HPDE6-E6E7 (cell line): ENCODE measurements at regions not wholly inside any gene's neighbourhood (a gene's known extent, or its start where the extent isn't known, plus 50 kb on each side); places are given as distances from the start of the nearest gene placed in this dataset.
A peak's percentile ranks its signal among the peaks of the same experiment; 100 is the strongest.

Source experiments
- DNase-seq: peaks from one replicate; pipeline ENCODE4 v3.0.0; 2011; ENCODE audit warnings: missing footprints; ENCODE audit errors: extremely low spot score

DNA sequence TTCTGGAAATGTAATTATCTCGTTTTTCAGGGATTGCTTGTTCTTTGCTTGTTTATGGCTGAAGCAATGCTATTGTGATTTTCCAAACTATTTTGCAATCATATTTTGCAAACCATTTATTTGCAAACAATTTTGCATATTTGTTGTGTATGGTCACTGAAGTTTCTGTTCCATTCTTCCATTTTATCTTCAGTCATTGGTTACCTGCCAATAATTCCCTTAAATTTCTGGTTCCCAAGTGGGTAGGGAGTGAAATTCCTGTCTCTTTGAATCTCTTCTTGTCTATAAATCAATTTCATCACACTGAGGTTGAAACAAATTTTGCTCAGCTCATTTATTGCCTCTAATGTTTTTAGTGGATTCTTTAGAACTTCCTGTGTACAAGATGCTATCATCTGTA is 401.7 kb upstream of the VWC2 start:
- DNase-seq, result no peak

DNA sequence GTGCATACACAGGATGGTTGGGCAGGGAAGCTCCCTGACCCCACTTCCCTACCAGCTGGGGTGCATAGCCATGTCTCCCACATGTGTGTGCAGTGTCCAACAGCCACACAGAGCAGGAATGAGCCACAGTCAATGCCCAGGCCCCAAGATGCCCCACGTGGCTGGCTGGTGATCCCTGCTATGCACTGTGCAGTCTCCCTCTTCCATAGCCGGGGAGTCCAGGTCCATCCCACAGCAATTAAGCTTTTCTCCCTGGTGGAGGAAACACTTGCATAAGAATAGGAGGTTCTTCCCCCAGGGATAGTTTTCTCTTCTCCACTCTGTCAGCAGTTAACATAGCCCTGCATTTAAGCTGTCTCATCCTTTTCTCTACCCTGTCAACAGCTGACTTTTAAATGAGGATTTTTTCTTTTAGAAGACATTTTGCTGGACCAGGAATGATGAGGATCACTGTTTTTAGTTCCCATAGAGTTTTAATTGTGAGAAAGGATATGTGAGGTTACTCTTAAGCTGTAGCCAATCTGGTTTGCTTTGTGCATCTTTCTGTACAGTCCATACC is 396.5 kb upstream of the VWC2 start:
- DNase-seq, result no peak

DNA sequence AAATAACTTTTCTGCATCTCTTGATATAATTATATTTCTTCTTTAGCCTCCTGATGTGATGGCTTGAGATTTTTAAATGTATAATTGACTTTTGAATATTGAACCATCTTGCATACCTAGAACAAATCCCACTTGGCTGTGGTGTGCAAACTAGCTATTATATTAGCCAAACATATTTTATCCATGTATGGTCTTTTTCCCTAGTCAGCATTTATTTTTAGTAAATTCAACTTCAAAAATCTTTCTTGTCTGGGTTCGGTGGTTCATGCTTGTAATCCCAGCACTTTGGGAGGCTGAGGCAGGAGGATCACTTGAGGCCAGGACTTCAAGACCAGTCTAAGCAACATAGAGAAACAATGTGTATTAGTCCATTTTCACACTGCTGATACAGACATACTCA is 386.6 kb upstream of the VWC2 start:
- no peak for DNase-seq

DNA sequence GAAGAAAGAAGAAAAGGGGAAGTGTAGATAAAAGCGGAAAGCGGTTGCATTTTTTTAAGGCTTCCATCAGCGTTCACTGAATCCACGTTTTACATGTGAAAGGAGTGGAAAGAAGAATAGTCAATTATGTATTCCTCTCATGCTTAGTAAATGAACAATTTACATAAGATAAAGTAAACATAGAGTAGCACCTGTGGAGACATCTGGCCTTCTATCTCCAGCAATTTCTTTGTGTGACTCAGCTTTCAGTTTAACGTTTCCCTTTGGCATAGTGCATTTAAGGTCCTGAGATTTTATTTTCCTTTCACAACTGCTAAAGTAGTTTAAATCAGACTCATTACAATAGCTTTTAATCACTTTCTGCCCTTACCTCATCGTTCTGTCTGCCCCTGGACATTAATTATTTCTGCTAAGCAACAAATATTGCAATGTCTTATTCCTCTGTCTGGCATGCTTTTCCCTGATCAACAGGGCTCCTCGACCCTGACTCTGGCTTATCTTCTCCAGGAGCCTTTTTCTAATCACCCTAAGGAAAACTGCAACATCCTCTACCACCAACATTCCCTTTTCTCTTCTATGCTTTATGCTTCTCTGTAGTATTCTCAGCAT is 383.5 kb upstream of the VWC2 start:
- no peak for DNase-seq

GRCh38 chr7:49396229-49396628 is 377.2 kb upstream of the VWC2 start:
- DNase-seq, result peak; percentile 40

DNA sequence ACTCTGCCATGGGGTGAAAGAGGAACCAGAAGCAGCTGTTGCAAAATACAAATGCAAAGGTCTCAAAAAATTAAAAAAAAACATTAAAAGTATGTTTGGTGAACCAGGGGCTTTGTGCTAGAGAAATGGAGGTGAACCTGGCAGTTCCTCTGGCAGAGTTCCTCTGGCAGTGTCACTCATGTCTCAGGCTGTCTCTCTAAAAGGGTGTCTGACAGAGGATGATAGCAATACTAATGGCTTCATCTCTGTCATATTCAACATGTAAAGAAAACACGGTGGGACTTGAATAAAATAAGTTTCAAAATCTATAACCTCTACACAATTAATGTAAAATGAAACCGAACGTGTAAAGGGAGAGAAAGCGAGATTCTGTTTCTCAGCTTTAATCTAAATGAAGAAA is 375.7 kb upstream of the VWC2 start:
- no peak for DNase-seq

DNA sequence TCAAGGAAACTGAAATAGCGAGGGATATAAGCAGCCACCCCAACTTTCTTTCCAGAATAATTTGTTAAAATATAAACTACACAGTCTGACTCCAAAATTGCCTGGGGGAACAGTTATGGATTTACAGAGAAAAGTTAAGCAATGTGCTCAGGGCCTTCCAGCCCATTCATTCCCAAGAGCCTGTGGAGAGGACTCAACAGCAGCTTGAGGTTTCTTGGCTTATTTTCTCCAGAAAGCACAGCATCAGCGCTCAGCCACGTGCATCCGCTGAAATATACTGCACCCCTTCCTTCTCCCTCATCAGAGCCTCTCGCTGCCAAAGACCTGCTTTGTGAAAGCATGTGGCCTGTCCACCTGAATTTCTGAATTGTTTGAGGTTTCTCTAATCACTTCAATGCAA is 375.2 kb upstream of the VWC2 start:
- peak; percentile 4 for DNase-seq

DNA sequence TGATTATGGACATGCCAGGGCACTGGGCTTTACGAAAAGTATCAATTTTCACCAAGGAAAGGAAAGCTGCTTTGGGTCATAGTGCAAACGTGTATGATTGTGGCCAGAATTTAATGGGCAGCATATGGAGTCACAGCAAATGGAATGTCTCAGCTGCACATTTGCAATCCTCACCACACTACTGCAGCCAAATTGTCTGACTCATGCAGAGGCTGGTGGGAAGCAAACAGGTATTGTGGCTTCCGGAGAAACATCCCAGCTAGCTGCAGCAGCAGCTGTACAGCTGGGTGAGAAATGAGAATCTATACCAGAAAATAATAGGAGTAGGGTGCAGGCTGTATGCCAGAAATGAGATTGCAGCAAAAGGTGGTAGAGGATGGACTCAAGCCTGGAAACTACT is 374.7 kb upstream of the VWC2 start:
- peak; percentile 83 for DNase-seq

- DNase-seq, result peak; percentile 39
Observed at GRCh38 chr7:49400891-49401550, 372.4 kb upstream of the VWC2 start.

DNA sequence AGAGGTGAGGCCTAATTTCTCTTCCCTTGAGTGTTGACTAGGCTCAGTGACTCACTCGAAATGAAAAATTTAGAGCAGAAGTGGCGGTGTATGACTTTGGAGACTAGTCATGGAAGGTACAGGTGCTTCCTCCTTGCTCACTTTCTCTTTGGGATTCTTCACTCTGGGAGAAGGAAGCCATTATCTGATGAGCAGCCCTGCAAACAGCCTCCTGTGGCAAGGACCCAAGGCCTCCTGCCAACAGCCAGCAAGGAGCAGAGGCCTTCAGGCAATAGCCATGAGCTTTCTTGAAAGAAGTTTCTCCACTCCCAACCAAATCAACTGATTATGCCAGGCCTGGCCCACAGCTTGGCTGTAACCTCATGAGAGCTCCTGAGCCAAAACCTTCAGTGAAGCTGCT is 369.6 kb upstream of the VWC2 start:
- DNase-seq, result no peak

DNA sequence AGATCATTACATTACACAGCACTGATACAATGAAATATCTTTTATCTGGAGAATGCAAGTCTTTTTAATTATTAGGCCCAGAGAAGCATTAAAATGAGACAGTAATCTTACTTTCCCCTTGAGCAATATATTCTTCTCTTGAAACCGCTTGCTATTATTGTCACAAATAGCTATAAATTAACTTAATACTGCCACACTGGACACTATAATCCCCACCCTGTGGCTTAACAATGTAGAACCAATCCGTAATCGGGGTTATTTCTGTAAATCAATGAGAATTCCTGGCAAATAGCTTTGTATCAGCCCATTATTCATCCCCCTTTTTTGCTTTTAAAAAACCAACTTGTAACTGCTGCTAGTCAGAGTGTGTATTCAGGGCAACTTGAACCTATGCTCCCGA is 366.2 kb upstream of the VWC2 start:
- DNase-seq, result no peak

DNA sequence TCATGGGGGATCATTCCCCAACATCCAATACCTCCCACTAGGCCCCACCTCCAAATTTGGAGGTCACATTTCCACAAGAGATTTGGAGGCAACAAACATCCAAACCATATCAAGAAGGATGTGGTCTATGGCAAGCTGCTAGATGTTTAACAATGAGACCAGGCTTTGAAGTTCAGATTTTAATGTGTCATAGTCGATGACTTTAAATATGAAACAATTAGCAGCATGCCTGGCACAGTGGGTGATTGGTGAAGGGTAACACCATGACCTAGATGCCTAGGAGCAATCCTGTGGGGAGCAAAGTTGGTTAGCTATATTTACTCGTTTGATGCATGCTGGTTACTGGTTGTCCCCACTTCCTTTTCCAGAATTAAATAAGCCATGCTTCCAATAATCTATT is 356.4 kb upstream of the VWC2 start:
- no peak for DNase-seq

- no peak for DNase-seq
Observed at GRCh38 chr7:49418963-49419362, 354.5 kb upstream of the VWC2 start.

- no peak for DNase-seq
Observed at GRCh38 chr7:49422564-49422963, 350.9 kb upstream of the VWC2 start.

DNA sequence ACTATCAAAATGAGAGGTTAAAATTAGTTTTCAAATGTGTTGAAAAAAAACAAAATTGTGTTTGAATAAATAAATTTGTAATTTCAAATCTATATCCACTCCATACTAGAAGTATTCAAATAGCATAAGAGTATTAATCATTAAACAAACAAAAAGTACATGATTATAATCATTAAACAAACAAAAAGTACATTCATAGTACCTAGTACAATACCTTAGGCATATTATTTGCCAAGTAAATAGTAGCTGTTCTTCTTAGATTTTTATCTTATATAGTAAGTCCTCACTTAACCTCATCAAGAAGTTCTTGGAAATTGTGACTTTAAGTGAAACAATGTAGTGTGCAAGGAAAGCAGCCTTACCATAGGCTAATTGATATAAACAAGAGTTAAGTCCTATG is 349.3 kb upstream of the VWC2 start:
- no peak for DNase-seq

DNA sequence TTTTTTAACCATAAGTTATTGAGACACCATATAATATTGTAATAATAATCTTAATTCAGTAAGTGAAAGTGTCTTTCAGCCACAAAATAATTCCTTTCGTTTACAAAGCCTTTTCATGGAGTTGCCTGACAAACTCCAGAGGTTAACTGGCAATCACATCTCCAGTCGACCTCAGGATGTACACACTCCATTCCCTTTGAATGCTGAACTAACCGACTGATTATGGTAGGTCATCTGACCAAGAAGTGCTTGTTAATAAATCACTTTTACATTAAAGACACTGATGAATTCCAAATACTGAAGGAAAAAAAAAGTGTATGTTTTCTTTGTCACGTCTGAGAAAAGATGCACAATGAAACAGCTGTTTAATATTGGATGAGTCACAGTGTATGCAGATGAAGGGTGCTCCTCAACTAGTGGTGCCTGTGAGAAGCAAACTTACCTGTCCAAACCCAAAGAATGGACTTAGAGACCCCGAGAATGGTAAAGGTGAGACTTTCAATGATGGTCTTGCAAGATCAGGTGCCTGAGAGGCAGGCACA is 348.1 kb upstream of the VWC2 start:
- no peak for DNase-seq

DNA sequence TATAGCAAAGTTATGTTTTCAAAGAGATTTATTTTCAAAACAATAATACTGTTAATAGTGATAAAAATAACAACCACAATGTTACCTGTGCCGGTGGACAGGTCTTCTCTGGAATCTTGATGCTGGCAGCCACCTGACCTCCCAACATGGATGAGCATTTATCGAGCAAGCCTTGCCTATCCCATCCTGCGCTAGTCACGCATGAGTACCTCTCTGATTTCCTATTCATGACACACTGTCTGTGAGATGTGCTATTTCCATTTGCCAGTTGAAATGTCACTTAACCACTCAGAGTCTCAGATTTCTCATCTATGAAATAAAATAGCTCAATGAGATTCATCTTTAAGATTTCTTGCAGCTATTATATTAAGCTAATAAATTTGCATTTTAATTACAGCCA is 341.2 kb upstream of the VWC2 start:
- no peak for DNase-seq

DNA sequence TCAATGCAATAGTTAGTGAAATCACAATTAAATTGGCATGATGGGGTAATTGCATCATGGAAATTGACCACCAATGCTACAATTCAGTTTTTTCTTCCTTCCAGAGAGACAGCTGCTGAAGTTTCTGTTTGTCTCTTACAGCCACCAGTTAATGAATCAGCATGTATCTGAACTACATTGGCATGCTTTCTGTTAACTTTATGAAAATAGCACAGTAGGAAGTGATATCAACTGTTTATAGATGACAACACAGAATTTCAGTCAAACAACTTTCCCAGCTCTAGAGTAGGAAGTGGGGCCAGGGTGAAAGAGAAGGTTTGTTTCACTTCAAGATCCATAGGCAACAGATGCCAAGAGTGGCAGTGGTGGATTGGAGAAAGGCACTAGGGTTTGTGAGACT is 339.6 kb upstream of the VWC2 start:
- DNase-seq, result no peak

DNA sequence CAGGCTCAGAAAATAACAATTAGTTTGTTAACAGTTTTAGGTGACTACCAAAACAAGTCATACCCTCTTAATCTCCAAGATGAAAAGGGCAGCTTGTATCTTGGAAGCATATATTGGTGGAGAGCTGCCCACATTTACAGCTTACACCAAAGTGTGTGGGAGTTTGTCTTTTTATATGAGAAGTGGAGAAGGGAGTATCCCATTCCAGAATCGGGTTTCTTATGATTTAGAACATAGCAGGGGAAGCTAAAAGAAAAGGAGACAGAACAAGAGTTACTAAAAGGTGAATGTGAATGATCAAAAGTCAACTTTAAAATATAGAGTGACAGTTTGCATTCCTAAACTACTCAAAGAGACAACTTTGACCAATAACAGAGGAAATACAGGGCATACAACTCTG is 338.6 kb upstream of the VWC2 start:
- no peak for DNase-seq

- DNase-seq, result no peak
Observed at GRCh38 chr7:49438281-49438680, 335.2 kb upstream of the VWC2 start.

GRCh38 chr7:49443515-49443914 is 329.9 kb upstream of the VWC2 start:
- DNase-seq, result no peak

DNA sequence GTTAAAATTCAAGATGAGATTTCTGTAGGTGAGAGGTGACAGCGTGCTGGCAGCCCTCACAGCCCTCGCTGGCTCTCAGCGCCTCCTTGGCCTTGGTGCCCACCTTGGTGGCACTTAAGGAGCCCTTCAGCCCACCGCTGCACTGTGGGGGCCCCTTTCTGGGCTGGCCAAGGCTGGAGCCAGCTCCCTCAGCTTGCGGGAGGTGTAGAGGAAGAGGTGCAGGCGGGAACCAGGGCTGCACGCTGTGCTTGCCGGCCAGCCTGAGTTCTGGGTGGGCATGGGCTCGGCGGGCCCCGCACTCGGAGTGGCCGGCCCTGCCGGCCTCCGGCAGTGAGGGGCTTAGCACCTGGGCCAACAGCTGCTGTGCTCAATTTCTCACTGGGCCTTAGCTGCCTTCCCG is 320.0 kb upstream of the VWC2 start:
- DNase-seq, result no peak

GRCh38 chr7:49479441-49479840 is 294.0 kb upstream of the VWC2 start:
- DNase-seq, result no peak
